ENCODE measurements at regions not wholly inside any gene's neighbourhood (a gene's known extent, or its start where the extent isn't known, plus 50 kb on each side); places are given as distances from the start of the nearest gene placed in this dataset.

- no peak for DNase-seq (ENCODE audit: low read depth)
Measured at GRCh38 chr5:2262620-2263019, 379.9 kb upstream of the IRX4 start.

GRCh38 chr5:2261004-2261703 is 378.4 kb upstream of the IRX4 start:
- no peak for DNase-seq (ENCODE audit: low read depth)

- DNase-seq (ENCODE audit: low read depth) = no peak
Measured at GRCh38 chr5:2260211-2261003, 377.7 kb upstream of the IRX4 start.

- no peak for DNase-seq (ENCODE audit: low read depth)
Measured at GRCh38 chr5:2259494-2260107, 376.9 kb upstream of the IRX4 start.

GRCh38 chr5:2258861-2259260 is 376.1 kb upstream of the IRX4 start:
- DNase-seq (ENCODE audit: low read depth) = no peak

GRCh38 chr5:2257326-2258244 is 374.9 kb upstream of the IRX4 start:
- DNase-seq (ENCODE audit: low read depth) = no peak

- no peak for DNase-seq (ENCODE audit: low read depth)
Measured at GRCh38 chr5:2256691-2257280, 374.1 kb upstream of the IRX4 start.

- DNase-seq (ENCODE audit: low read depth) = no peak
Measured at GRCh38 chr5:2255915-2256690, 373.4 kb upstream of the IRX4 start.

- DNase-seq (ENCODE audit: low read depth) = no peak
Measured at GRCh38 chr5:2254880-2255750, 372.4 kb upstream of the IRX4 start.

- DNase-seq (ENCODE audit: low read depth) = no peak
Measured at GRCh38 chr5:2254406-2254805, 371.7 kb upstream of the IRX4 start.

- DNase-seq (ENCODE audit: low read depth) = no peak
Measured at GRCh38 chr5:2253040-2253975, 370.6 kb upstream of the IRX4 start.

GRCh38 chr5:2251751-2252150 is 369.0 kb upstream of the IRX4 start:
- DNase-seq (ENCODE audit: low read depth) = no peak

- no peak for DNase-seq (ENCODE audit: low read depth)
Measured at GRCh38 chr5:2251298-2251697, 368.6 kb upstream of the IRX4 start.

GRCh38 chr5:2250365-2250950 is 367.7 kb upstream of the IRX4 start:
- no peak for DNase-seq (ENCODE audit: low read depth)

GRCh38 chr5:2249442-2249841 is 366.7 kb upstream of the IRX4 start:
- no peak for DNase-seq (ENCODE audit: low read depth)

- DNase-seq (ENCODE audit: low read depth) = no peak
Measured at GRCh38 chr5:2249026-2249425, 366.3 kb upstream of the IRX4 start.

GRCh38 chr5:2242539-2242938 is 359.8 kb upstream of the IRX4 start:
- DNase-seq (ENCODE audit: low read depth) = no peak

- no peak for DNase-seq (ENCODE audit: low read depth)
Measured at GRCh38 chr5:2241842-2242241, 359.1 kb upstream of the IRX4 start.

Data from amniotic epithelial cell (primary cell).